ENCODE measurements at regions not wholly inside any gene's neighbourhood (a gene's known extent, or its start where the extent isn't known, plus 50 kb on each side); places are given as distances from the start of the nearest gene placed in this dataset.
A peak's percentile ranks its signal among the peaks of the same experiment; 100 is the strongest.
"Not testable (repeated sequence)": the region's sequence is repeated elsewhere in the genome, so short reads cannot be mapped to it uniquely, and the experiment has no call there.

- in situ Hi-C loops (cut with HindIII; ENCODE audit: low pct_unique_long_range_greater_than_20kb, low sequenced_read_pairs) = no loop called here
- DNase-seq (ENCODE audit: low read depth, low spot score) = no peak
Measured at GRCh38 chr2:59237311-59237710, 996.2 kb upstream of the FANCL start.

- DNase-seq (ENCODE audit: low read depth, low spot score) = no peak
- in situ Hi-C loops (cut with HindIII; ENCODE audit: low pct_unique_long_range_greater_than_20kb, low sequenced_read_pairs) = no loop called here
Measured at GRCh38 chr2:59236723-59237122, 995.6 kb upstream of the FANCL start.

- no peak for DNase-seq (ENCODE audit: low read depth, low spot score)
- in situ Hi-C loops (cut with HindIII; ENCODE audit: low pct_unique_long_range_greater_than_20kb, low sequenced_read_pairs) = no loop called here
Measured at GRCh38 chr2:59233920-59234319, 992.8 kb upstream of the FANCL start.

- no peak for DNase-seq (ENCODE audit: low read depth, low spot score)
- in situ Hi-C loops (cut with HindIII; ENCODE audit: low pct_unique_long_range_greater_than_20kb, low sequenced_read_pairs) = no loop called here
Measured at GRCh38 chr2:59233448-59233847, 992.3 kb upstream of the FANCL start.

- DNase-seq (ENCODE audit: low read depth, low spot score) = no peak
- in situ Hi-C loops (cut with HindIII; ENCODE audit: low pct_unique_long_range_greater_than_20kb, low sequenced_read_pairs) = no loop called here
Measured at GRCh38 chr2:59232394-59233165, 991.5 kb upstream of the FANCL start.

GRCh38 chr2:59226362-59226761 lies 985.2 kb upstream of the FANCL start:
- in situ Hi-C loops (cut with HindIII; ENCODE audit: low pct_unique_long_range_greater_than_20kb, low sequenced_read_pairs); DNase-seq (ENCODE audit: low read depth, low spot score): not testable (repeated sequence)

GRCh38 chr2:59223742-59224141 lies 982.6 kb upstream of the FANCL start:
- no peak for DNase-seq (ENCODE audit: low read depth, low spot score)
- in situ Hi-C loops (cut with HindIII; ENCODE audit: low pct_unique_long_range_greater_than_20kb, low sequenced_read_pairs) = no loop called here

- in situ Hi-C loops (cut with HindIII; ENCODE audit: low pct_unique_long_range_greater_than_20kb, low sequenced_read_pairs) = no loop called here
- DNase-seq (ENCODE audit: low read depth, low spot score) = no peak
Measured at GRCh38 chr2:59217360-59217759, 976.2 kb upstream of the FANCL start.

- in situ Hi-C loops (cut with HindIII; ENCODE audit: low pct_unique_long_range_greater_than_20kb, low sequenced_read_pairs) = no loop called here
- DNase-seq (ENCODE audit: low read depth, low spot score) = no peak
Measured at GRCh38 chr2:59206361-59206760, 965.2 kb upstream of the FANCL start.

- in situ Hi-C loops (cut with HindIII; ENCODE audit: low pct_unique_long_range_greater_than_20kb, low sequenced_read_pairs) = no loop called here
Measured at GRCh38 chr2:59204040-59204439, 962.9 kb upstream of the FANCL start.

GRCh38 chr2:59196491-59196890 lies 955.4 kb upstream of the FANCL start:
- no peak for DNase-seq (ENCODE audit: low read depth, low spot score)
- in situ Hi-C loops (cut with HindIII; ENCODE audit: low pct_unique_long_range_greater_than_20kb, low sequenced_read_pairs) = no loop called here

More at GRCh38 chr2:59204040-59204439, 962.9 kb upstream of the FANCL start:
- no peak for DNase-seq (ENCODE audit: low read depth, low spot score)

- in situ Hi-C loops (cut with HindIII; ENCODE audit: low pct_unique_long_range_greater_than_20kb, low sequenced_read_pairs) = no loop called here
- DNase-seq (ENCODE audit: low read depth, low spot score) = no peak
Measured at GRCh38 chr2:59195851-59196250, 954.7 kb upstream of the FANCL start.

- DNase-seq (ENCODE audit: low read depth, low spot score) = no peak
- in situ Hi-C loops (cut with HindIII; ENCODE audit: low pct_unique_long_range_greater_than_20kb, low sequenced_read_pairs) = no loop called here
Measured at GRCh38 chr2:59191781-59192180, 950.7 kb upstream of the FANCL start.

- no peak for DNase-seq (ENCODE audit: low read depth, low spot score)
- in situ Hi-C loops (cut with HindIII; ENCODE audit: low pct_unique_long_range_greater_than_20kb, low sequenced_read_pairs) = no loop called here
Measured at GRCh38 chr2:59190518-59190917, 949.4 kb upstream of the FANCL start.

GRCh38 chr2:59184276-59185020 lies 943.3 kb upstream of the FANCL start:
- no peak for DNase-seq (ENCODE audit: low read depth, low spot score)
- in situ Hi-C loops (cut with HindIII; ENCODE audit: low pct_unique_long_range_greater_than_20kb, low sequenced_read_pairs) = no loop called here

- no peak for DNase-seq (ENCODE audit: low read depth, low spot score)
- in situ Hi-C loops (cut with HindIII; ENCODE audit: low pct_unique_long_range_greater_than_20kb, low sequenced_read_pairs) = no loop called here
Measured at GRCh38 chr2:59183070-59183469, 941.9 kb upstream of the FANCL start.

GRCh38 chr2:59182249-59182648 lies 941.1 kb upstream of the FANCL start:
- in situ Hi-C loops (cut with HindIII; ENCODE audit: low pct_unique_long_range_greater_than_20kb, low sequenced_read_pairs) = no loop called here
- peak; percentile 63 for DNase-seq (ENCODE audit: low read depth, low spot score)

GRCh38 chr2:59181347-59181746 lies 940.2 kb upstream of the FANCL start:
- in situ Hi-C loops (cut with HindIII; ENCODE audit: low pct_unique_long_range_greater_than_20kb, low sequenced_read_pairs) = no loop called here
- no peak for DNase-seq (ENCODE audit: low read depth, low spot score)

- no peak for DNase-seq (ENCODE audit: low read depth, low spot score)
- in situ Hi-C loops (cut with HindIII; ENCODE audit: low pct_unique_long_range_greater_than_20kb, low sequenced_read_pairs) = no loop called here
Measured at GRCh38 chr2:59180621-59181020, 939.5 kb upstream of the FANCL start.
